GM12874 (cell line): ENCODE measurements at regions not wholly inside any gene's neighbourhood (a gene's known extent, or its start where the extent isn't known, plus 50 kb on each side); places are given as distances from the start of the nearest gene placed in this dataset.

Source experiments
- TF ChIP-seq, protein P1 (sequence below): IDR thresholded peaks from 2 replicates; pipeline ENCODE4 v1.5.1; 2011; ENCODE audit warnings: low read depth, mild to moderate bottlenecking, control low read depth, low read length, moderate library complexity; ENCODE audit not compliant: insufficient read depth

DNA sequence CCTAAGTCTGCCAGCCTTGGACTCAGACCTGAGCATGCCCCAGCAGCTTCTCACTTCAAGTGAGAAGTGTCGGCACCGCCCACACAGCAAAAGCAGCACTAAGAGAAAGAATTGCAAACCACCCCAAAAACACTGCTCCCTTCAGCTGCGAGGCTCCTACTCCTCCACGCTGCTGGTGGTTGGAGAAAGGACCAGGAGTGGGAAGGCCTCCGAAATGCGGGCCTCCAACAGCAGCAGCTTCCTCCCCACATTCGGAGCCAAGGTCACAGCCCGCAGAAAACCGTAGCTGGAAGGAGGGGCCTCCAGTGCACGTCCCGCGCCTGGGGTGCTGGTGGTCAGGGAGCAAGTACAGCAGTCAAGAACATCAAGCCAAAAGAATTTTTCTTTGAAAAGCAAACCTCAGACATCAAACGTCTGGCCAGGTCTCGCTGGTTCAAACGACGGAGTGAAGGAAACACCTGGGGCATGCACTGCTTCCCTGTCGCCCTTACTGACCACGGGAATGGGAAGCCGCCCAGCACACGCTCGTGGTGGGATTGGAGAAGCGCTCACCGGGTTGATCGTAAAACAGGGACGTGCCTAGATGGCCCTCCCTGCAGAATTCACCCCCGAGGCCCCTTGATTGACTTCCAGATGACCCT, 185.6 kb upstream of the CST7 start:
- TF ChIP-seq, protein P1, sequence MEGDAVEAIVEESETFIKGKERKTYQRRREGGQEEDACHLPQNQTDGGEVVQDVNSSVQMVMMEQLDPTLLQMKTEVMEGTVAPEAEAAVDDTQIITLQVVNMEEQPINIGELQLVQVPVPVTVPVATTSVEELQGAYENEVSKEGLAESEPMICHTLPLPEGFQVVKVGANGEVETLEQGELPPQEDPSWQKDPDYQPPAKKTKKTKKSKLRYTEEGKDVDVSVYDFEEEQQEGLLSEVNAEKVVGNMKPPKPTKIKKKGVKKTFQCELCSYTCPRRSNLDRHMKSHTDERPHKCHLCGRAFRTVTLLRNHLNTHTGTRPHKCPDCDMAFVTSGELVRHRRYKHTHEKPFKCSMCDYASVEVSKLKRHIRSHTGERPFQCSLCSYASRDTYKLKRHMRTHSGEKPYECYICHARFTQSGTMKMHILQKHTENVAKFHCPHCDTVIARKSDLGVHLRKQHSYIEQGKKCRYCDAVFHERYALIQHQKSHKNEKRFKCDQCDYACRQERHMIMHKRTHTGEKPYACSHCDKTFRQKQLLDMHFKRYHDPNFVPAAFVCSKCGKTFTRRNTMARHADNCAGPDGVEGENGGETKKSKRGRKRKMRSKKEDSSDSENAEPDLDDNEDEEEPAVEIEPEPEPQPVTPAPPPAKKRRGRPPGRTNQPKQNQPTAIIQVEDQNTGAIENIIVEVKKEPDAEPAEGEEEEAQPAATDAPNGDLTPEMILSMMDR: no peak

DNA sequence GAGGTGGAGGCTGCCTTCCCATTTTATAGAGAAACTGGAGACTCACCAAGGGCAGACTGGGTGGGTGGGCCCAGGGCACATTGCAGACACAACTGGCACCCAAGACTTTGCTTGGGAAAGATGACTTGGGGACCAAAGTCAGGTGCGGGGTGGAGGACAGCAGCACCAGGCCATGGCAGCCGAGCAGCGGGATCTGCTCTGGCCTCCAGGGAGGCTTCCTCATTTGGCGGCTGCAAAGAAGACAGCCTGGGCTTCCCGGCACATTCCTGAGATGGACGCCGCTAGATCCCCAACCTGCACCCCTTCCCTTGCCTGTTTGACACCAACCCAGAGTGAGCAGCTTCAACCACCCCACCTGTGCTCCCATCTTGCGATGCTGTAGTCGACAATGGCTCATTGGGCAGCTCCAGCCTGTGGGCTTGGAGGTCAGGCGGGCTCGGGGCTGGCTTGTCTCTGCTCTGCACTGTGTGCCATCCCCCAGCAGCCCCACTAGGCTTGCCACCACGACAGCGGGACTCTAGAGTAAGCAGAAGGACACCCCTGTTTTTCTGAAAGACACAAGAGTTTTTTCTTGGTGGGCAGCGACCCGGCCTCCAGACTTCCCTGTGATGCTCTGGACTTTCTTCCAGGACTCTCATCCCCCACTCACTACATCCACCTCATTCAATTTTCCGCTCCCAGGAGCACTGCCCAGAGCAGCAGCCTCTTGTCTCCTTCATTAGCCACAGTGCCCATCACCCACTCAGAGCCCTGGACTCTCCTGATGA, 184.9 kb upstream of the CST7 start:
- TF ChIP-seq, protein P1: no peak

DNA sequence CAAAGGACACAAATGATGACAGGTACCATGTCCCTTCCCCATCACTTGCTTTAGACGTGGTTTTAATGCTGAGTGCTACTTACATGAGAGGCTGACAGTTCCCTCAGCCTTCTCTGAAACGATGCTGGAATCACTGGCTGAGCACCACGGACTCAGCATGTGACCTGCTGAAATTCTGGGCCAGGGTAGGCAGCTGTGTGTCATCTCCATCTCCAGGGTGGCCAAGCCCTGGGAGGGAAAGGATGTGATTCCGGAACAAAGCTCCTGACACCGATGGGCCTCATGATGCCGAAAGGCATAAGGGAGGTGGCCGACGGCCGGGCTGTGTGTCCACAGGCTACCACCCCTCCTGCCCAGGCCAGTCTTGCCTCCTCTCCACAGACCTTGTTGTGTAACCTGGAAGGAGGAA, 184.3 kb upstream of the CST7 start:
- TF ChIP-seq, protein P1: no peak

DNA sequence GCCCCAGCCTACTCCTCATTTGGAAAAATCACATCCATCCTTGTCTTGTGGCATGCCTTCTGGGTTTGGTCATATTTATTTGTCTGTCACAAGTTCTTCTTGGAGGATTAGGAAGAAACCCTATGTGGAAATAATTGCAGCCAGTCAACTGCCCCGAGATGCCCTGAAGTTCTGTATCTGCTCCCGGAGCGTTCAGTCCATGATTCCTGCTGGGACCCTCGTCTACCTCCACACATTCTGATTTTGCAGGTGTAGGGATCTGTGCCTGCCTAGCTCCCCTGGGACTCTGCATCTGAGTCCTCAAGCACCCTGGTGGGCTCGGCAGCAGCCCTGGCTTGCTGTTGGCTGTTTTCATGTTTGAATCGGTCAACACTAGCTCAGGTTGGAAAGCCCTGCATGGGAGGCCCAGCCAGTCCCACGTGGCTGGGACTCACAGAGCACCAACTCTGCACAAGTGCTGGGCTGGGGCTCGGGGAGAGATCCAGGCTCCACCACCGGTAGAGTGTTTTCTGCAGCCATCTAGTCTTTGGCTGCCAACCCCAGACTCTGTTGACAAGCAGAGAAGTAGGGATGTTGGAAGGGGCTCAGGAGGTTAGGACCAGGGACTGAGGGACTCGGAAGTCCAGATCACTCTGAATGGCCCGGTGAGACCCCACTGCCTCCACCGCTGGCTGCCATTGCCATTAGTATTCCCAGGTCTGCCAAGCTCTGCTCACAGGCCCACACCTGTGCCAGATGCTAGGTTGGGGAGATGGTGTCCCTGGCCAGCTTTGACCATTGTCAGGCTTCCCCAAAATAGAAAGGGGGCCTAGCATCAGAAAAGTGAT, 183.5 kb upstream of the CST7 start:
- TF ChIP-seq, protein P1: no peak

DNA sequence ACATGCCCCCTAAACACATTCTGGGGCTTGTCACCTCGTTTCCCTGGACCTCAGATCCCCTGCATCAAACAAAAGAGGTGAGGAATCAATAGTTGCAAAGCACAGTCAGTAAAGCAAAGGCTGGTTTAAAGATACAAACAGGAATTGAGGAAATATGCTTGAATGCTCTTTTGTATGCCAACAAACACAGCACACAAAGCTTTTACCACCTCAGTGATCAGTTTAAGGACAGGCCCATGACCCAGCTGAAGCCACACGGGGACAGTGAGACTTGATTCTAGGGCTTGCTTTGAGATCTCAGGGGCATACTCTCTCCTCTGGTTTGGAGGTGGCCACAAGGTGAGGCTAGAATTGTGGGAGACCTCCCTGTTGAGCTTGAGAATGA, 182.9 kb upstream of the CST7 start:
- TF ChIP-seq, protein P1: no peak

DNA sequence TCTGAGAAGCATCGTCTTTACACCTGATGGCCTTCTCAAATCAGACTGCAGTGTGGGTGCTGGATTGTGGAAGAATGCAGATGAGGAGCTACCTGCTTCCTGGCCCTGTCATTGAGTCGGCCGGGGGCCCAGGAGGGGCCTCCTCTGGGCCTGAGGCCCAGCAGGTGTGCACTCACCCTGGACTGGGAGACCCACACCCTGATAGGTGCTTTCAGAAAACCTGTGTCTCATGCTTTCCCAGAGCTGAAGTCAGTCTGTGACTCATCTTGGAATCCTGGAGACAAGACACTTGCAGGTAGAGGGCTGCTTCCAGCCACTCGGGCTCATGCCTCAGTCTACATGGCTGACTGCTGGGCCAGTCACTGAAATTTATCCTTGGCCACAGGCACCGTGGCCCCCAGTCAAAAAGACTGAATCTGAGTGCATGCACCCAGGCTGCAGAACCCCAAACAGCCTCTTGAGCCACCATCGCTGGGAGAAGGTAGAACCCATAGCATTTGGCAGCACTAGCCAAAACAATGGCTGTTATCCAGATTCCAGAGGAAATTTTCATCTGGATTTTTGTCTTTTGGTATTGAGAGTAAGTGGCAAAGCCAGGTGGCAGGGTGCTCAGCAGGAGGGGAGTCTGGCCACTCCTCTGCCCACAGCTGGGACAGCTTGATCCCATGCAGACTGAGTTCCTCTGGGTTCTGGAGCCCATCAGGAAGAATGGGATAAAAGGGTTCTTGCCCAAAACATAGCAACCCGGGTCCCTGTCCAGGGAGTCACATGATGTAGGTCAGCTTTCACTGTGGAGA, 182.0 kb upstream of the CST7 start:
- TF ChIP-seq, protein P1: no peak
